HG02623 (cell line): ENCODE measurements at regions not wholly inside any gene's neighbourhood (a gene's known extent, or its start where the extent isn't known, plus 50 kb on each side); places are given as distances from the start of the nearest gene placed in this dataset.
"Not testable (repeated sequence)": the region's sequence is repeated elsewhere in the genome, so short reads cannot be mapped to it uniquely, and the experiment has no call there.

Experiments
- ATAC-seq: cut with Tn5 transposase; IDR thresholded peaks from one replicate; pipeline ENCODE4 v1.9.1; 2021; ENCODE audit warnings: moderate library complexity; ENCODE audit not compliant: unreplicated experiment

DNA sequence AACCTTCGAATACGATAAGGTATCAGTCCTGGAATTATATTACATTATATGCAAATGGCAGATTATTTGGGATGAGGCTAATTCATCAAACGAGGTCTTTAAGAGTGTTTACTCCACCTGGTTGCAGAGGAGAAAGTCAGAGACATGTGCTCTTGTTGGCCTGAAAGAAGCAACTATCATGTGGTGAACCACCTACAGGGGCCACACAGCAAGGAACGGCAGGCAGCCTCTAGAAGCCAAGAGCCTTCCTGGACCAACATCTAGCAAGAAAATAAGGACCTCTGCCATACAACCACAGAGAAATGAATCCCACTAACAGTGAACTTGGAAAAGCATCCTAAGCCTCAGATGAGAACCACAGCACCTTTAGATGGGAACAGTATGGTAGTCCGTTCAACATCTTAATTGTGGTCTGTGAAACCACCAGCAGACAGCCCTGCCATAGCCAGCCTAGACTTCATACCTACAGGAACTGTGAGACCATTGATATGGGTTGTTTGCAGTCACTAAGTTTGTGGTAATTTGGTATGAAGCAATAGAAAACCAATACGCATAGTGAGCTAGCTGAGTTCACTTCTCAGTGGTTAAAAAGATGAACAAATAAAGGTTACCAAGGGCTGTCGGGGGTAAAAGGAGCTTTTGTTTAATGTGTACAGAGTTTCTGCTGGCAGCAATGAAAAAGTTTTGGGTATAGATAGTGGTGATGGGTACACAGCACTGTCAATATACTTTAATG, 345.7 kb upstream of the RUNX1 start:
- no peak for ATAC-seq

DNA sequence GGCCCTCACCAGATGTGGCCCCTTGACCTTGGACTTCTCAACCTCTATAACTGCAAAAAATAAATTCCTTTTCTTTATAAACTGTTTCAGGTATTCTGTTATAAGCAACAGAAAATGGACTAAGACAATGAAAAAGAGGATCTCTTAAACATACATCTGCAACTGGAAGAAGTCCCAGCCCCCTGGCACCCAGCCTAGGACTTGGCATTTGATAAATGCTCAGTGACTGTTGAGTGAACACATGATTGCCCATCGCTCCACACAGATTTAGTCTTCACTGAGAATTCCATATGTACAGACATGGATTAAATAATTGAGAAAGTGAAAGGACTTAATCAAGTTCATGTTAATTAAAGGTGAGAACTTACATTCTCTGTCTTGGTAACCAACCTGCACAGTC, 344.9 kb upstream of the RUNX1 start:
- ATAC-seq, result no peak

DNA sequence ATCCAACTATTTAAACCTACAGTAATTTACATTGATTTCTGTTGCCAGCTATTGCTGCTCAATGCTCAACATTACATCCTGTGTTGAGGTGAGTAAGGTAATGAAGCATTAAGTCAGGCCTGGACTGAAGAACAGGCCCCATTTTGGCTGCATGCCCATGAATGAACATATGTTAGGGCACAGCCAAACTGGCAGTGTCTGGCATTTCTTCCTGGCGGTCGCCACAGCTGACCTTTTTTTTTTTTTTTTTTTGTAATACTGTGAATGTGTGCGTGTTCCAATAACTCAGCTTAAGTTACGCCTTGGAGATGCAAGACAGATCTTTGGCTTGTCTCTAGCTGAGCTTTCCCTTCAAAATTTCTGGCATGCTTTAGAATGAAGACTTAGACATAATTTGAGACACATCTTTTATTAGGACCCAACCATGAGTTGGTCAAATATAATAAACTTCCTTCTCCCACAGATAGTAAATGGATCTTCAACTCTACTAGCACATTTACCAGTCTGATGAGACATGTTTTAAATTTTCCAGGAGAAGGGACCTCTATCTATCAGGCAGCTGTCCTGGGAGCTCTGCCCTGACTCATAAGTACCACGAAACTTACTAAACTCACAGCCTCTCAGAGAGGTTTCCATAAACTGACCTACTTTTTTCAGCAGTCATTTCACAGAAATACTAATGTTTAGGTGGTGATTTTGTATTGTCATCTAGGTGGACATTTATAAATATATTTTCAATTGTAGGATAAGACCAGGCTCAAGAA, 341.1 kb upstream of the RUNX1 start:
- ATAC-seq, result no peak

DNA sequence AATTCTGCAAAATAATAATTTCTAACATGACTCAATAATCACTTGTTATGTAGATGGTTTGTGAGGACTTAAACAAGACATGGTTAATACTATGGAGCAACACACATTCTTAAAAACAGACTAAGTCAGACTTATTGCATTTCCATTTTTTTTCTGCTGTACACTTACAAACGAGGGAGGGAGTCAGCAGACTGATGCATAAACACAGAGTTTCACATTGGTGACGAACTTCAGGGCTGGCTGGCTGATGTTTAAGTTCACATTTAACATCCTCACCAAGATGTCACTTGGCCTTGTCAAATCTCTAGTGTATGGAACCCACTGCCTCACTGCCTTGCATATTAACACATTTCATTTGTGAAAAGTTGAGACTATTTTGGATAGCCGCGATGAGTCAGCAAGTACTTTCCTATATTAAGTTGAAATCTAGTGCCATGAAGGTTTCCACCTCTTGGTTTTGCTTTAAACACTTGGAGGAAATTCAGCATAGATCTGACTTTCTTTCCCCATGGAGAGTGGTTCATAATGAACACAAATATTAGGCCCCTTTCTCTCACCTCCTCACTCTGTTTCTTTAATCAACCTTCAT, 337.5 kb upstream of the RUNX1 start:
- ATAC-seq, result no peak

DNA sequence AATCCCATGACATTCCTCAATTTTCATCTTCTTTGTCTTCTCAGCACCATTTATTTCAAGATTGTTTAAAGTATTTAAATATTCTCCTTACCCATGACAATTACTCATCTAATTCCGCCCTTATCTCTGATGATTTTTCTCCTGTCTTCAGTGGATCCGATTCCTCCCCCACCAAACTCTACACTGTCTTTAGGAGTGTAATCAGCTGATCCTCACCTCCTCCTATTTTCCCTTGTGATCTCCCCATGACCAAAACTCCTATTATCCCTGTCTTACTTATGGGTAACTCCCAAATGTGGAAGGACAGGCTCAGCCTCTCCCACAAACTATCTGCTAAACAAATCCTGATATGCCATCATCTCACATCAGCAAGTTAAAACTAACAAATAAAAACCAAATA, 335.3 kb upstream of the RUNX1 start:
- no peak for ATAC-seq

DNA sequence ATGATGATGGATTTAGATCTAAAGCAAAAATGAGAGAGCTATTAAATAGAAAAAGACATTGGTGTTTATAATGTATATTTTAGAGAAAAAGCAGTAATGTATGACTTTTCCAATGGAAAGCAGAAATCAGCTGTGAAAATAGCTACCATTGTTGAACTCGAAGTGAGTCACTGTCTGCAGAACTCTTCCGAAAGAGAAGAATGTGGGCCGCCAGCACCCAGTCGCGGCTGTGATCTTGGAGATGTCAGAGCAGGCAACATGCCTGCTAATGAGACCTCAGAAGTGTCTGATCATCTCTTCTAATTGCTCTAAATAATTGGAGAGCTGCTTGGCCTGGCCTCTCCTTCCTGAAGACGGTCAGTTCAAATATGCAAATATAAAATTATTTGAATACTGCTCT, 333.6 kb upstream of the RUNX1 start:
- ATAC-seq, result no peak

DNA sequence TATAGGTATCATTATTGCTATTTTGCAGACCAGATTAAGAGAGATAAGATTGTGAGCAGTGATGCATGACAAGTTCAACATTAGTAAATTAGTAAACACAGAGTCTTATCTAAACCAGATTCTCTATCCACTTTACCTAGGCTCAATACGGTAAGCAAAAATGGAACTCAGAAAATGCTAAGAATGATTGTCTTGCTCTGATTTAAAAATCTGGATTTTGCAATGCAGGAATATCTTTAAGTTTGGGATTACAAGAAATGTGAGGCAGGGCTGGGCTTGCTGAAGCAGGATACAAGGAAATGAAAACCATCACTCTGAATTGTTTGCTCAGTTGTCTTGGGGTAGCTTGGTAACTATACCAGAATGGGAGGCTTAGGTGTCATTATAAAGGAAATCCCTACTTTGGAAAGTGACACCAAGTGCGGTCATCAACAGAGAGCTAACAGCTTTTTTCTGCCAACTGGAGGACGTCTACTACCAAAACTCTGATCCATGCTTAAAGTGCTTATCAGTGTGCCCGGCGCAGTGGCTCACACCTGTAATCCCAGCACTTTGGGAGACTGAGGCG, 332.7 kb upstream of the RUNX1 start:
- ATAC-seq, result no peak

DNA sequence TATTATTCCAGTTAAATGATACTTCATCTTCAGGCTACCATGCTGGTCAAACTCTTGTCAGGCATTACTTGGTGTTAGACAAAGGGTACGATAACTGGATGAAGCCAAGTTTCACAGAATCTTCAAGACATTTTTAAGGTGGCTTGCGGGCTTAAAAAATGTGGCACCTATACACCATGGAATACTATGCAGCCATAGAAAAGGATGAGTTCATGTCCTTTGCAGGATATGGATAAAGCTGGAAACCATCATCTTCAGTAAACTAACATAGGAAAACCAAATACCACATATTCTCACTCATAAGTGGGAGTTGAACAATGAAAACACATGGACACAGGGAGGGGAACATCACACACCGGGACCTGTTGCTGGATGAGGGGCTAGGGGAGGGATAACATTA, 331.2 kb upstream of the RUNX1 start:
- ATAC-seq, result not testable (repeated sequence)

DNA sequence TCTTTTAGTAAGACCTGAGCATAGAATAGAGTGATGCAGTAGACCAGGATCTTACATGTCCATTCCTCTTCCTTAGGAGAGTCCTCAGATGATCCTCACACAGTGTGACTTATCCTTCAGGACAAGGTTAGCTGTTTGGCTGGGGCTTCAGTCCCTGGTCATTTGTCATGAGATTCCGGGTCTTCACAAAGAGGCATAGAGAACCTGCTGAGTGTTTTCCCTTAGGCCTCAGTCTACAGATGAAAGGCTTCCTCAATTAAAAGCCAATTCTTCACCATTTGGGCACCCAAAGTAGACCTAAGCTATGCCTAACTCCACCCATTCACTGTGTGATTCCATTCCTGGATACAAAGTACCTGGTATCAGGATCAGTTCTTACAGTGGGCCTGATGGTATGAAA, 329.8 kb upstream of the RUNX1 start:
- ATAC-seq, result no peak

DNA sequence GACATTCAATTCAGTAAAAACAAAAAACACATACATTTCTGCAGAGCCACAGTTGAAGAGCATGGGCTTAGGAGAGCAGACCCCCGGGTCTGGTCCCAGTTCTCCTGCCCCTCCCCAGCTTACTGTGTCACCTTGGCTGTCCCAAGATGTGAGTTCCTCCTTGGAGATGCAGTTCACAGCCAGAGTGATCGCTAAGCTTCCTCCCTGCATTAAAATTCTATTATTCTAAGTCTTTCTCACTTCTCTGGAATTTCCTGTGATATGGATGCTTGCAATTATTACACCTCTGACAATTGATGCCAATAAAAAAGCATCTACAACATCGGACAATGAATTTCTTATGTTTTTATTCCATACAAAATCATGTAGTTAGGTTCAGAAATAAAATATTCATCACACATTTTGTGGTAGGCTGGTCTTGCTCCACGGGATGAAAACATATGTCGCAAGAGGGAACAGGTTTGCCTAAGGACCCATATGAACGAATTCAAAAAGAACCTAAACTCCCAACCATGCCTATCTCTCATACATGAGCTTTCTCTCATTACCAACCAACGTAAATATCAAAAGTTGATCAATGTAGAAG, 328.5 kb upstream of the RUNX1 start:
- ATAC-seq, result no peak

DNA sequence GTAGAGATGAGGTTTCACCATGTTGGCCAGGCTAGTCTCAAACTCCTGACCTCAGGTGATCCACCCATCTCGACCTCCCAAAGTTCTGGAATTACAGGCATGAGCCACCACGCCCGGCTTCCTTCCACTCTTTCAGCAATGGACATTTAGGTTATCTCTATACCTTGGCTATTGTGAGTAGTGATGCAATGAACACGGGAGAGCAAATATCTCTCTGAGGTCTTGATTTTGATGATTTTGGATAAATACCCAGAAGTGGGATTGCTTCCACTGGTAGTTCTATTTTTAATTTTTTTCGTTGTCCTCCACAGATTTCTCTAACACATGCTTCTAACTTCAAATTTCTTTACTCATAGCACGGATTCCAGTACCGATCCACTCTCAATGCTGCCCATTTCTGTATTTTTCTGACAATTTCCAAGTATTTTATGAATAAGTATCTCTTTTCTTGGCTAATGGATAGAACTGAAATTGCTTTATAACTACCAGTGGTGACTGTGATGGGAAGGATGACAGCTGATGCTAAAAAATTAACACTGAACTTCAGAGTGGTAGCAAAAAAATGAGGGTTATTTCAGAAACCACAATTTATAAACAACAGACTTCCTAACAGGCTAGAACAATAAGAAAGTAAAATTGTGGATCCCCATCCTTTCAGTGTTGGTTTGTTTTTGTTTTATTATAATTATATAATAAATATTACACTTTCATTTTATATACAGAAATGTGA, 327.5 kb upstream of the RUNX1 start:
- no peak for ATAC-seq

DNA sequence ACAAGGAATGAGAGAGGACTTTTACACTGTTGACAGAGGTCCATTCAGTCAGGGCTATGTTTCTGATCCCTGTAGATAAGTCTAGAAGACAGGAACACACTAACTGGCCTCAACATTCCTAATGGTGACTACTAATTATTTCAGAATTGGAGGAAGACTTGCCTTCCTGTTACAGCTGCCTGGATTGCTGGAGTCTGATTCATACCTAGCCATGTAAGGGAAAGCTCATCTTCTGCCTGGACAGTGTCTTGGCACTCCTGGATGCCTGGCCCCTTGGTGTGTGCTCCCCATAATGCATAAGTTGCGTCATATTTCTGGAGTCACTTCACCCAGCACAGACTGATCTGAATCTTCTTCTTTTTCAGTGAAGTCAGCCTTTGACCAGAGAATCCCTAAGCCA, 326.0 kb upstream of the RUNX1 start:
- no peak for ATAC-seq

DNA sequence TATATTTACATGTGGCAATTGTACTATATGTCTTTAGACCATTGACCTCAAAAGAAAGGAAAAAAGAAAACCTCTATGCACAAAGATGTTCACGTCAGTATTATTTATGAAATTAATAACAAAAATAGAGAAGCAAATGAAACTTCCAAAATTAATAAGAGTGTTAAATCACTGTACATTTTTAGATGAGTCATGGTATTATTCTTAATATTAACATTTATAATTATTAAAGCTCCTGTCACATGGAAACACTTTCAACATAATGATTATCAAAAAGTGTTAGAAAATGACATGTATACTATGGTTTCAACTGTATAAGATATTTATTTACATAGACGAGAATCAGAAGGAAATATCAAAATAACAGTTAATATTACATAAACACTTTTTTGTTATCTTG, 324.9 kb upstream of the RUNX1 start:
- ATAC-seq, result no peak

DNA sequence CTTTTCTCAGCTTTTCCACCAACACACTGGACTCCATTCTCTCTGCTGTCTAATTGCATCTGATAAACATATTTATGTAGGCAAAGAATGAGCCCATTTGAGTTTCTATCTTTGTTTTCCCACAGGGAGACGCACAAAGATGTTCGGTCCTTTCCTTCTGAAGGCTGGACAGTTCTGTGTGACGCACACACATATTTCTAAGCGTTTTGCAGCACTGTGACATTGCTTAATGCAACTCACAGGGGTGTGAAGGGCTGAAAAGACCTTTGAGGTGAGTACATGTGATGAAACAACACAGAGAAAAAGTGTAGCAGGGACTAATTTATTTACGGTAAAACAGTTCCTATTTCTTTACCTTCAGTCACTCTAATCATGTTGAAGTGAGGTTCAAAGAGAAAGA, 323.1 kb upstream of the RUNX1 start:
- no peak for ATAC-seq

DNA sequence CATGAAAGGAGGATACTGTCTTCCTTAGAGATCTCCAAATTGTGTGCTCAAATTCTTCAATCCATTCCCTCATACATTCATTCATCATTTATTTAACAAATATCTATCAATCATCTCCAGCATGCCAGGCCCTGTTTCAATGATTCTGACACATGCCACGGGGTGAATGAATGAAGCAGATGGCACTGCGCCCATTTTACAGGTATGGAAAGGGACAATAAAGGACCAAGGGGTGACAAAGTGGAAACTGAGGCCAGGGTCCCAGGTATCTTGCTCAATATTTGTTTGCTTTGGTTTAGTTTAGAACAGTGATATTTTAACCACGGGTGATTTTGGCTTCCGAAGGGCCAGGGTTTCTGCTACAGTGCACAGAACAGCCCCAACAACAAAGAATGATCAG, 321.6 kb upstream of the RUNX1 start:
- no peak for ATAC-seq

DNA sequence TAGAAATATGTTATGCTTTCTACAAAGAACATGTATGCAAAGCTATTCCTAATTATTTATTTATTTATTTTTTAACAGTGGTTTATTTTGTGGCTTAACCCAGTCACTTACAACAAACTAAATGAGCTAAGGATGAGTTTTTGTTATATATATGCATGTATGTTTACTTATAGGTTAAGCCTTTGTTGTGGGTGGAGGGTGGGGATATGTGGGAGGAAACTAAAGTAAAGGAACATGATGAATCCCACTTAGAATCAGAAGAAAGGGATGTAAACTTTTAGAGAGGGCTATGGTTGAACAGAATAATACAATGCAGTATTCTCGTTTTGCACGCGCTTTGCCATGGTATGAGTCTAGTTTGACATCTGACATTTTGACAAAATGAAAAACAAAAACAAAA, 321.0 kb upstream of the RUNX1 start:
- ATAC-seq, result no peak

DNA sequence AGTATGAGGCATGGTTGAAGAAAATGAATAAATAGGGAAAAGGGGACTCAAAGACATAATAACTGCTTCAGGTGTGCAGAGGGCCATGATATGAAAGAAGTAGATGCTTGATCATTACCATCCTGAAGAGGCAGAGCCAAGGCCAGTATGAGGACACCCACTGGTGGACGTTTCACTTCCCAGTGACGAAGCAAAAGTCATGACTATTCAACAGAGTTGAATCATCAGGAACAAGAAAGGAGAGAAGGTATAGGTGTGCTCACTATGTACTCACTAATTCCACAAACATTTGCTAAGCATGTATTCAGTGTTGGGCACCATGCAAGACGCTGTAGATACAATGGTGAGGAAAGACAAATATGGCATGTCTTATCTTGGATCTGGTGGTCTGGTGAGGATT, 319.2 kb upstream of the RUNX1 start:
- ATAC-seq, result no peak

DNA sequence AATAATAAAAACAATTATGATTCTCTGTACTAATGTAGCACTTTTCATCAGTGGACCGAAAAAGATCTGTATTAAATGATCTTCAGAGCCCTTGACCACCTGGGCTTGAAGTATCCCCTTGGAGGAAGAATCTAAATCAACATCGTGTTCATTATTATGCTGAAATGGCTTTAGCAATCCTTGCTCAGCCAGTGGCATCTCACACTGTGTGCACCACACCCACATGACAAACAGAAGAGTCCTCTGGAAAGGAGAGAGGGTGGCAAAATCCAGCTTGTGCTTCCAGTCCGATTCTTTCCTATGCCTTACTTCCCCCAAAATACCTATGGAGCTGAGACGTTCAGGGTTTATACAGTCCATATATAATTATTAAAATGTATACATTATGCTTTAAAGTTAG, 318.5 kb upstream of the RUNX1 start:
- ATAC-seq, result no peak

DNA sequence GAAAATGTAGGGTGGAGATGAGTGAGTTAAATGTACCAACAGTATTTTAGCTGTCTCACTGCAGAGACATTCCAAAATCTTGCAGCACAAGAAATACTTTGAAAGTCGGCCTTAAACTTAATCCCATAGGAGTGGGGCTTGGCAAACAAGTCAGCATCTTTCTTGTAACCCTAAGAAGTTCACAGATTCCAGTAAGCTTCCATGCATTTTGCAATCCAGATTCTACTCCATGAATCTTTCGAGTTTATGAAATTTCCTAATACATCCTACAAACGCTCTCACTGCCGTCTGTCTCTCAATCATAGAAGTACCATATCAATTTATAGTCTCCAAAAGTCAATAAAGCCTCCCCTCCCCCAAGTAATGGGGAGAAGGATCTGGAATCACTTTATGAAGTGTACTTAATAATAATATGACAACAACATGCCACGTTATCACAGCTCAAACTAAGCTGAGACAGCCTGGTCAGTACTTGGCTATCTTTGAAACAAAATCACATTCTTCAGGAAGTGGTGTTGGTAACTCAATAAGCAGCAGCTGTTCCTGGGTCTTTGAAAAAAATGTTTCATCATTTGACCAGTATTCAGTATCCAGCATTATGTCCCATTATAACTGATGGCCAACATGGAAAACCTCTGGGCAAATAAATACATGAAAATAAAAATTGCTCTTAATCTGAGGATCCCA, 317.4 kb upstream of the RUNX1 start:
- no peak for ATAC-seq

DNA sequence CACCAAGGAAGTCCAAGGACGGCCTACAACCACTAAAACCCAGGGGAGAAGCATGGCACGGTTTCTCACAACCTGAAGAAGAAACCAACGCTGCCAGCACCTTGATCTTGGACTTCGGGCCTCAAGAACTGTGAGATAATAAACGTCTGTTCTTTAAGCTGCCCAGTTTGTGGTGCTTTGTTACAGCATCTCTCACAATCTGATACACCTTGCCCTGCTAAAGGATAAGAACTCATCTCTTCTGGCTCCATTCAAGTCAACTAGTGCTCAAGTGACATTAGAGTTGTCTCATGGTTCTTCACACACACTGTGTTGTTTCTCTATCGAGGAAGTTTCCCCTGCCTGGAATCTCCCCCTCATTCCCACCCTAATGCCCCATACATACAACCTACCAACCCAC, 314.4 kb upstream of the RUNX1 start:
- ATAC-seq, result no peak
